ENCODE measurements at regions not wholly inside any gene's neighbourhood (a gene's known extent, or its start where the extent isn't known, plus 50 kb on each side); places are given as distances from the start of the nearest gene placed in this dataset.

DNA sequence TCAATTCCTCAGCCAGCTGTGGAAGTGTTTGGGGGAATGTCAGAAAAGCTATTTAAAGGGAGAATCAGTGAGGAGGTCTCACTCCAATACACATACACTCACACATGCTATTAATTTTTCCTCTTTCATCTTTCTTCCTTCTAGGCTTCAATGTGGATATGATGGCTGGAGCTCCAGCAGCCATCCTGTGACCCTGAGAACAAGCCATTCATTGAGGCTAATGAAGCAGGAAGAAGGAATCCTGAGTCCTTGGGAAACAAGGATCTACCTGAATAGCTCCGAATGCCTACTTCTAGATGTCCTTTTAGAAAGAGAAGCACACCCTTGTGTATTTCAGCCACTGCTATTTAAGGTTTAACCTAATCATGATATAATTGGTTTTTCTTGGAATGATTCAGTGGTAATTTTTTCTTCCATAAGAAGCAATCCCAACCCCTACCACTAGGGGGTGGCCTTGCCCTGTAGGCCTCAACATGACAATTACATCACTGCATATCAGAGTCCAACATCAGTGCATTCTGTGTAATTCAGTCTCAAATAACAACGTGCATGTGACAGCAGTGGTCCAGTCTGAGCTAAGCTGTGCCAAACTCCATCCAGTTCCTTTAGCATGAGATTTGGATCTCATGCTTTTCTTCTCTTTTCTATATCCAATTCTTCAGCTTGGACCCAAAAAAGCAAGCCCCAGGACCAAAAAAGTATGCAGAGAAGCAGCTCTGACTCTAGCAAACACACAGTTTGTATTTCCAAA, 85.3 kb upstream of the ANKRD1 start:
- intact Hi-C loops (cut with DNase I) = no loop called here
- H3K36me3 ChIP-seq (ENCODE audit: control insufficient read depth in 2 of 3, insufficient read depth in 3 of 3, low read length in 3 of 3) = no peaks in the 10 kb centered on the region
- no peaks in the 10 kb centered on the region for H3K9me3 ChIP-seq (ENCODE audit: control insufficient read depth in 2 of 3, insufficient read depth in 1 of 3, low read length in 3 of 3)
- H3K4me1 ChIP-seq (ENCODE audit: control insufficient read depth in 2 of 3, insufficient read depth in 2 of 3, low read depth in 1 of 3, low read length in 3 of 3) = no peaks in the 10 kb centered on the region
- TF ChIP-seq, protein P1, sequence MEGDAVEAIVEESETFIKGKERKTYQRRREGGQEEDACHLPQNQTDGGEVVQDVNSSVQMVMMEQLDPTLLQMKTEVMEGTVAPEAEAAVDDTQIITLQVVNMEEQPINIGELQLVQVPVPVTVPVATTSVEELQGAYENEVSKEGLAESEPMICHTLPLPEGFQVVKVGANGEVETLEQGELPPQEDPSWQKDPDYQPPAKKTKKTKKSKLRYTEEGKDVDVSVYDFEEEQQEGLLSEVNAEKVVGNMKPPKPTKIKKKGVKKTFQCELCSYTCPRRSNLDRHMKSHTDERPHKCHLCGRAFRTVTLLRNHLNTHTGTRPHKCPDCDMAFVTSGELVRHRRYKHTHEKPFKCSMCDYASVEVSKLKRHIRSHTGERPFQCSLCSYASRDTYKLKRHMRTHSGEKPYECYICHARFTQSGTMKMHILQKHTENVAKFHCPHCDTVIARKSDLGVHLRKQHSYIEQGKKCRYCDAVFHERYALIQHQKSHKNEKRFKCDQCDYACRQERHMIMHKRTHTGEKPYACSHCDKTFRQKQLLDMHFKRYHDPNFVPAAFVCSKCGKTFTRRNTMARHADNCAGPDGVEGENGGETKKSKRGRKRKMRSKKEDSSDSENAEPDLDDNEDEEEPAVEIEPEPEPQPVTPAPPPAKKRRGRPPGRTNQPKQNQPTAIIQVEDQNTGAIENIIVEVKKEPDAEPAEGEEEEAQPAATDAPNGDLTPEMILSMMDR (IDR thresholded peaks at IDR 0.05; ENCODE audit: borderline replicate concordance, extremely low read depth, insufficient read depth) = peak; percentile 86
- H3K4me3 ChIP-seq (ENCODE audit: low read length in 3 of 3) = no peak overlapping the region
- DNase-seq (peak in 4 of 5 donors; percentile 58 to 85 (median 67)), FAIRE-seq (peak; percentile 25)
- no peak overlapping the region for H3K27ac ChIP-seq (ENCODE audit: low read depth in 2 of 2, low read length in 2 of 2)
- H3K27me3 ChIP-seq (ENCODE audit: control insufficient read depth, insufficient read depth, low read length) = no peaks in the 10 kb centered on the region
- no peak overlapping the region for H3K9ac ChIP-seq (ENCODE audit: low read length in 3 of 3)

DNA sequence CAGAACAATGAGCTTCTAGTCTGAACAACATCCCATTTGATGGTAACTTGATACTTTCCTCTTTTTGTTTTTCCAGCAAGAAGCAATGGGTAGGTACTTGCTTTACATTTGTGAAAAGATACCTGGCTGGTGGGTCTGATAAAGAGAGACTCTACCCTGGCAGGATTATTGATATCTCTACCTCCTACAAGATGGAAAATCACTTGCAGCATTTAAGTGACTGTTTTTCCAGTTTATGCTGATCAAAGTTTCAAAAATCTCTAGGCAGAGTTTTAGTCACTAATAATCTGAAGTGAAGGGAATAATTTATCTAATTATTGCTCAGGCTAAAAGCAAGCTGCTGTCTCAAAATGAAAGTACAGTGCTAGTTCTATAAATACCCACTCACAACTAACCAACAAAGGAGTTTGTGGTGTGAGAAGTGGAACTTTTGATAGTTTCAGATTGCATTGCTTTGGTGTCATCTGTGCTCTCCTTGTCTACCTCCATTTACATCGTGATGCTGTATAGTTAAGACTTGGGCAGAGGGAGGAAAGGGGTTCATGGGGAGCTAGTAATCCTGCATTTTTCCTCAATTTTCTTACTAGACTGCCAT, 86.0 kb upstream of the ANKRD1 start:
- Histone ChIP-seq H3K27me3 (ENCODE audit: control insufficient read depth, insufficient read depth, low read length) (no peaks in the 10 kb centered on the region), H3K9me3 (ENCODE audit: control insufficient read depth in 2 of 3, insufficient read depth in 1 of 3, low read length in 3 of 3) (no peaks in the 10 kb centered on the region), H3K36me3 (ENCODE audit: control insufficient read depth in 2 of 3, insufficient read depth in 3 of 3, low read length in 3 of 3) (no peaks in the 10 kb centered on the region), H3K9ac (ENCODE audit: low read length in 3 of 3) (no peak overlapping the region), H3K4me3 (ENCODE audit: low read length in 3 of 3) (no peak overlapping the region), H3K4me1 (ENCODE audit: control insufficient read depth in 2 of 3, insufficient read depth in 2 of 3, low read depth in 1 of 3, low read length in 3 of 3) (no peaks in the 10 kb centered on the region), H3K27ac (ENCODE audit: low read depth in 2 of 2, low read length in 2 of 2) (no peak overlapping the region)
- no peak for DNase-seq
- TF ChIP-seq, protein P1 (IDR thresholded peaks at IDR 0.05; ENCODE audit: borderline replicate concordance, extremely low read depth, insufficient read depth) = no peak
- FAIRE-seq = no peak
- intact Hi-C loops (cut with DNase I) = no loop called here

DNA sequence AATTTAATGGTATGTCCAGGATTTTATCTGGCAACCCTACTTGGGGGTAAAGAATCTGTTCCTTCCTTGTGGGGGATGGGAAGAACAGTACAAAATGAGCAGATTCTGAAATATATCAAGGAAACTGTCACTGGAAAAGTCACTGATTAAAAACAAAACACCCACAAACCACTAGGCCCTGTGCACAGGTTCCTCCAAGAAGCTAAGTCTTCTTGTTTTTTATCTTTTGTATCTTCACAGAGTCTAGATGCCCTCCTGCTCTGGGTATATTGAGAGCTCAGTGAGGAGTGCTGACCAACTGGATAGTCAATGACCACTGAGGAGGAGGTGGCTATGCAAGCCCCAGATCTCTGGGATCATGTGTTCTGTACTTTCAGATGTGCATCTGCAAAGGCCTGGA, 86.8 kb upstream of the ANKRD1 start:
- no peaks in the 10 kb centered on the region for H3K36me3 ChIP-seq (ENCODE audit: control insufficient read depth in 2 of 3, insufficient read depth in 3 of 3, low read length in 3 of 3)
- no peaks in the 10 kb centered on the region for H3K4me1 ChIP-seq (ENCODE audit: control insufficient read depth in 2 of 3, insufficient read depth in 2 of 3, low read depth in 1 of 3, low read length in 3 of 3)
- no peaks in the 10 kb centered on the region for H3K27me3 ChIP-seq (ENCODE audit: control insufficient read depth, insufficient read depth, low read length)
- FAIRE-seq = no peak
- TF ChIP-seq, protein P1 (IDR thresholded peaks at IDR 0.05; ENCODE audit: borderline replicate concordance, extremely low read depth, insufficient read depth) = no peak
- intact Hi-C loops (cut with DNase I) = no loop called here
- no peaks in the 10 kb centered on the region for H3K9me3 ChIP-seq (ENCODE audit: control insufficient read depth in 2 of 3, insufficient read depth in 1 of 3, low read length in 3 of 3)
- no peak overlapping the region for H3K4me3 ChIP-seq (ENCODE audit: low read length in 3 of 3)
- no peak overlapping the region for H3K27ac ChIP-seq (ENCODE audit: low read depth in 2 of 2, low read length in 2 of 2)
- H3K9ac ChIP-seq (ENCODE audit: low read length in 3 of 3) = no peak overlapping the region
- no peak for DNase-seq

Measured in kidney (tissue), 13 donors.